ENCODE measurements at regions not wholly inside any gene's neighbourhood (a gene's known extent, or its start where the extent isn't known, plus 50 kb on each side); places are given as distances from the start of the nearest gene placed in this dataset.

- no peak for TF ChIP-seq CTCF (IDR thresholded peaks at IDR 0.05; ENCODE audit: low read depth, low read length)
- no peak for TF ChIP-seq MYC (IDR thresholded peaks at IDR 0.05; ENCODE audit: low read depth, low read length)
Measured at GRCh38 chr7:79683916-79684315, 230.4 kb upstream of the MAGI2 start.

All from NB4 (cell line).